Endothelial cell of umbilical vein (primary cell): ENCODE measurements at regions not wholly inside any gene's neighbourhood (a gene's known extent, or its start where the extent isn't known, plus 50 kb on each side); places are given as distances from the start of the nearest gene placed in this dataset.
"Not testable (repeated sequence)": the region's sequence is repeated elsewhere in the genome, so short reads cannot be mapped to it uniquely, and the experiment has no call there.

ENCODE experiments used
- BruUV-seq: library from RNA; stranded (reverse); fragments of 400-500 nt; replicated peaks from 2 replicates; lab custom pipeline; 2021; lab: Mats Ljungman, UMichigan
- CTCF ChIA-PET: fragments of 300-600, 350-600 bp; sonication (Branson Sonifier 250); formaldehyde crosslinking; loops from one replicate; lab custom pipeline; 2021; ENCODE audit warnings: antibody characterized with exemption, inconsistent platforms; lab: Charles Lee
- POLR2A ChIA-PET: fragments of 300-600, 350-600 bp; sonication (Branson Sonifier 250); formaldehyde crosslinking; loops from one replicate; lab custom pipeline; 2021; ENCODE audit warnings: antibody characterized with exemption, inconsistent platforms; lab: Charles Lee
- DNase-seq: peaks from one replicate; pipeline ENCODE4 v3.0.0-alpha.2; 2011; ENCODE audit warnings: low read depth, low spot score
- FAIRE-seq: peaks from 2 replicates; lab custom pipeline; 2011; peaks lifted over from hg19 to GRCh38; lab: Jason Lieb, UNC
- H2AFZ ChIP-seq: 2 replicates; pipeline ENCODE4 v1.6.0; 2012; ENCODE audit warnings: low read depth, low read length, control low read depth, inconsistent platforms
- H3K27ac ChIP-seq: 2 replicates; pipeline ENCODE4 v1.5.1; 2011; ENCODE audit warnings: low read depth, mild to moderate bottlenecking, control low read depth, low read length, moderate library complexity; ENCODE audit not compliant: insufficient read depth
- H3K27me3 ChIP-seq, 2 experiments: 2 replicates each; pipeline versions ENCODE4 v1.6.0 to v1.6.1; 2011; ENCODE audit warnings: low read length in 2 of 2, mixed read lengths in 1 of 2; ENCODE audit not compliant: control insufficient read depth in 2 of 2, insufficient read depth in 2 of 2
- H3K36me3 ChIP-seq, 2 experiments: 2 replicates in 1 of 2; 3 replicates in 1 of 2; pipeline ENCODE4 v1.5.1; 2011; ENCODE audit warnings: low read length in 2 of 2, mild to moderate bottlenecking in 1 of 2, moderate library complexity in 1 of 2; ENCODE audit not compliant: control insufficient read depth in 2 of 2, insufficient read depth in 2 of 2; ENCODE audit errors: extremely low read depth in 1 of 2
- H3K4me1 ChIP-seq: 3 replicates; pipeline ENCODE4 v1.5.1; 2011; ENCODE audit warnings: mild to moderate bottlenecking, low read length; ENCODE audit not compliant: control insufficient read depth, insufficient read depth; ENCODE audit errors: extremely low read depth
- H3K4me2 ChIP-seq: 2 replicates; pipeline ENCODE4 v1.6.1; 2011; ENCODE audit warnings: low read length, control low read depth, mixed read lengths; ENCODE audit not compliant: insufficient read depth
- H3K4me3 ChIP-seq, 3 experiments: fragments of 200-600 bp in 1 of 3; sonication (generic), shearing (Covaris generic) in 1 of 3; replicated peaks in 1 of 3; 2 replicates each; pipeline ENCODE4 v1.5.1; 2011 to 2016; ENCODE audit warnings: control low read depth in 3 of 3, low read length in 3 of 3, mild to moderate bottlenecking in 2 of 3, inconsistent platforms in 1 of 3, low read depth in 1 of 3, moderate library complexity in 1 of 3; ENCODE audit not compliant: insufficient read depth in 1 of 3
- H3K79me2 ChIP-seq: 2 replicates; pipeline ENCODE4 v1.6.0; 2012; ENCODE audit warnings: low read length, inconsistent platforms; ENCODE audit not compliant: control insufficient read depth, insufficient read depth
- H3K9ac ChIP-seq: replicated peaks from 2 replicates; pipeline ENCODE3; 2011; ENCODE audit warnings: low read length, control low read depth; ENCODE audit not compliant: insufficient read depth; ENCODE audit errors: extremely low read depth
- H3K9me1 ChIP-seq: replicated peaks from 3 replicates; pipeline ENCODE4 v1.6.0; 2011; ENCODE audit warnings: mild to moderate bottlenecking, low read length; ENCODE audit not compliant: control insufficient read depth, insufficient read depth; ENCODE audit errors: extremely low read depth
- H3K9me3 ChIP-seq: replicated peaks from 2 replicates; pipeline ENCODE4 v1.5.1; 2012; ENCODE audit warnings: low read length, inconsistent platforms; ENCODE audit not compliant: control insufficient read depth, insufficient read depth
- H4K20me1 ChIP-seq: replicated peaks from 2 replicates; pipeline ENCODE3; 2011; ENCODE audit warnings: mild to moderate bottlenecking, low read length; ENCODE audit not compliant: control insufficient read depth, insufficient read depth; ENCODE audit errors: extremely low read depth
- CTCF ChIP-seq, 2 donors: IDR thresholded peaks; 1 replicate in 1 of 2; 2 replicates in 1 of 2; pipeline ENCODE4 v1.5.1; 2011; ENCODE audit warnings: low read length in 2 of 2, mild to moderate bottlenecking in 2 of 2, moderate library complexity in 2 of 2, control low read depth in 1 of 2, inconsistent platforms in 1 of 2, low read depth in 1 of 2; ENCODE audit not compliant: insufficient read depth in 1 of 2; ENCODE audit errors: extremely low read depth in 1 of 2
- EZH2 ChIP-seq: IDR thresholded peaks from 2 replicates; pipeline ENCODE4 v1.6.1; 2012; ENCODE audit warnings: borderline replicate concordance, low read depth, mild to moderate bottlenecking, moderate library complexity, low read length, inconsistent platforms; ENCODE audit not compliant: severe bottlenecking
- FOS ChIP-seq: IDR thresholded peaks from 2 replicates; pipeline ENCODE4 v1.6.1; 2011; ENCODE audit warnings: mild to moderate bottlenecking, low read length, moderate library complexity, borderline replicate concordance; ENCODE audit not compliant: insufficient read depth
- JUN ChIP-seq: IDR thresholded peaks from 2 replicates; pipeline ENCODE4 v1.6.1; 2011; ENCODE audit warnings: borderline replicate concordance, low read depth; ENCODE audit not compliant: insufficient read length, insufficient read depth
- MYC ChIP-seq: IDR thresholded peaks from one replicate; pipeline ENCODE4 v1.6.1; 2011; ENCODE audit warnings: mild to moderate bottlenecking, low read depth, low read length
- POLR2A ChIP-seq: IDR thresholded peaks from 2 replicates; pipeline ENCODE4 v1.6.1; 2012; ENCODE audit warnings: low read depth, mild to moderate bottlenecking, control low read depth, low read length
- dilution Hi-C: fragments of 300-500 bp; cut with MboI; formaldehyde crosslinking; loops from one replicate; pipeline ENCODE4 v1.15.0; 2019; ENCODE audit warnings: low sequenced_read_pairs; ENCODE audit not compliant: extremely low pct_ligation_motif_present
- intact Hi-C: fragments of 100-400 bp; cut with micrococcal nuclease; formaldehyde crosslinking; loops from one replicate; pipeline ENCODE4 v1.10.0; 2022

- no peaks in the 10 kb centered on the region for H4K20me1 ChIP-seq
- intact Hi-C loops = no loop called here
- TF ChIP-seq CTCF (IDR thresholded peaks at IDR 0.05; ENCODE audit: extremely low read depth in 1 of 2, insufficient read depth in 1 of 2, low read depth in 1 of 2, low read length in 2 of 2) (no peak), FOS (no peak), JUN (no peak), MYC (no peak), POLR2A (no peak), EZH2 (no peak)
- no peaks in the 10 kb centered on the region for H3K79me2 ChIP-seq
- DNase-seq (no peak), FAIRE-seq (no peak)
- no TSS peak for BruUV-seq
- H3K4me2 ChIP-seq = no peak overlapping the region
- POLR2A ChIA-PET = no interaction called here
- H3K4me1 ChIP-seq = no peaks in the 10 kb centered on the region
- no peaks in the 10 kb centered on the region for H3K9me3 ChIP-seq
- H3K4me3 ChIP-seq = no peak overlapping the region
- H3K36me3 ChIP-seq = no peaks in the 10 kb centered on the region
- no peaks in the 10 kb centered on the region for H3K27me3 ChIP-seq
- dilution Hi-C loops = no loop called here
- H3K9me1 ChIP-seq = no peaks in the 10 kb centered on the region
- no peak overlapping the region for H3K9ac ChIP-seq
- CTCF ChIA-PET = no interaction called here
- H3K27ac ChIP-seq = no peak overlapping the region
- no peak overlapping the region for H2AFZ ChIP-seq
Observed at GRCh38 chr6:48951917-48952316, 511.1 kb downstream of the MMUT start.

- H3K79me2 ChIP-seq, intact Hi-C loops, H2AFZ ChIP-seq, H3K27ac ChIP-seq, DNase-seq, dilution Hi-C loops, H3K4me1 ChIP-seq, POLR2A ChIA-PET, BruUV-seq, H3K9me1 ChIP-seq, H4K20me1 ChIP-seq, H3K4me3 ChIP-seq, H3K36me3 ChIP-seq, H3K4me2 ChIP-seq, CTCF ChIA-PET, H3K9me3 ChIP-seq, H3K9ac ChIP-seq, H3K27me3 ChIP-seq: not testable (repeated sequence)
- peak; percentile 80 for FAIRE-seq
Observed at GRCh38 chr6:48944276-48944675, 518.8 kb downstream of the MMUT start.
